ENCODE measurements at regions not wholly inside any gene's neighbourhood (a gene's known extent, or its start where the extent isn't known, plus 50 kb on each side); places are given as distances from the start of the nearest gene placed in this dataset.

- TF ChIP-seq RAD21 (IDR thresholded peaks at IDR 0.05; ENCODE audit: low read depth) (no peak), EP300 (IDR thresholded peaks at IDR 0.05; ENCODE audit: borderline replicate concordance) (no peak), YY1 (IDR thresholded peaks at IDR 0.05; ENCODE audit: low read depth) (no peak), TAF1 (IDR thresholded peaks at IDR 0.05; ENCODE audit: low read depth) (no peak), CEBPB (IDR thresholded peaks at IDR 0.05) (no peak), CREB1 (IDR thresholded peaks at IDR 0.05; ENCODE audit: low read depth) (no peak), MAX (IDR thresholded peaks at IDR 0.05) (no peak), NFIC (IDR thresholded peaks at IDR 0.05) (no peak), REST (IDR thresholded peaks at IDR 0.05; ENCODE audit: low read depth) (no peak), ZBTB7A (IDR thresholded peaks at IDR 0.05; ENCODE audit: low read depth) (no peak)
Observed at GRCh38 chr9:90420211-90420610, 222.4 kb downstream of the DIRAS2 start.
